Left forelimb (tissue), 1 donor: ENCODE measurements at regions not wholly inside any gene's neighbourhood (a gene's known extent, or its start where the extent isn't known, plus 50 kb on each side); places are given as distances from the start of the nearest gene placed in this dataset.

Experiments
- DNase-seq: peaks from one replicate; pipeline ENCODE4 v3.0.0-alpha.2; 2018; ENCODE audit warnings: low spot score

DNA sequence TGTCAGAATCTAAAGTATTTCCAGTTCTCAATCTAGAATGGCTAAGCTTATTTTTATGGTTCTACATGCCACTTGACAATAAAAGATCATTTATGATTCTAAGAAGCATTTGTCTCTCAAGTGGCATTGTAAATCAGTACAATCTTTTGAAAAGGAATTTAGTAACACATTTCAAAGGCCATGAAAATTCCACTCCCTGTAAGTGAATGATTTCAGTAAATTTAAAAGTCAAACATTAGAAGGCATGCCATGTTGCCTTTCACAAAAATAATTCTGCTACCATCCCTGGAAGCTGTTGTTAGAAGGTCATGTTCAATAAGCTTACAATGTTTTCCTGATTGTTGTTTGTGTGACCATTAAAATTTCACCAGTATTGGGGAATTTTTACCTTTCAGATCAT lies 142.9 kb downstream of the RPIA start:
- DNase-seq: no peak

DNA sequence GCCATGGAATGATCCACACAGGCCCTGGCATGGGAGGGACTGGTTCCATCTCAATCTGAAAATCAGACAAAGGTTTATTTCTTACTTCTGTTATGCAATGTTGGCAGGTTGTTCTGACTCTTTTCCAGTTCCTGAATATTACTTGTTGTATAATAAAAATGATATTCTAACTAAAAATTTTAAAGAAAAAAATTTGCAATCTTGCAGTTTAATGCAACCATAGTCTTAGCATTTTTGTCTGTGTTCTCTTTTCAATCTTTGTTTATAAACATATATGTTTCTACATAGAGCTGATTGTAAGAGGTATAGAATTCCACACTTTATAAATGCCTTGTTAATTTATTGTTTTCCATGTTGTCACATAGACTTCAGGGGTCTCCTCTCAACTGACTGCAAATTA lies 143.4 kb downstream of the RPIA start:
- no peak for DNase-seq

DNA sequence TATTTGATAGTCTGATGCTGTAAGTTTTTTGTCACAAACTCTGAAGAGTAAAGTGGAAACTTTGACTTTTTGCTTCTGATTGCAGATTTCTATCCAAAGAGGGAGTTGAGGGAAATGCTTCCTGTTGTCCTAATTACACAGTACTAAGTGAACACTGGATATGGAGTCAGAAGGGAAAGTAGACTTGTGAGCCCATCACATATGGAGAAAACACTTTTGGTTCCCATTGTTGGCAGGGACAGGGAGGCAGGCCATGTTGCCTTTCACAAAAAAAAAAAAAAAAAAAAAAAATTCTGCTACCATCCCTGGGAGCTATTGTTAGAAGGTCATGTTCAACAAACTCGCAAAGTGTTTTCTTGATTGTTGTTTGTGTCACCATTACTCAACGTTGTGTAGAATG lies 144.3 kb downstream of the RPIA start:
- DNase-seq: no peak

DNA sequence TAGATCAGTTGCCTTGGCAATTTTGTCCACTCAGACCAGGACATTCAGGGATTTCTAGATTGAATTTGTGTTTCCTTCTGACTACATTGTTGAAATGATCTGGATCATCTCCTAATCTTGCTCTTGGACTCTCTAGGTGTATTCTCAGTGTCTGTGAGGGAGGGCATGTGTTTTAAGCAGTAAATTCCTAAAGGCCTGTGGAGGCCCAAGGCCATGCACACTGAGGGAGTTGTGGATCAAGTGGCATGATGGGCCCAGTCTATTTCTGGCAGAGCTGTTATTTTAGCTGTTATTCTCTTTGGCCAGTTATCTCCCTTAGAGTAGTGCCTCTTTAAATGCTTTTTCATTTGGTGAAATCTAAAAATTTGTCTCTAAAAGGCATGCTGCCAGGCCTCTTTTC lies 144.9 kb downstream of the RPIA start:
- DNase-seq: no peak

DNA sequence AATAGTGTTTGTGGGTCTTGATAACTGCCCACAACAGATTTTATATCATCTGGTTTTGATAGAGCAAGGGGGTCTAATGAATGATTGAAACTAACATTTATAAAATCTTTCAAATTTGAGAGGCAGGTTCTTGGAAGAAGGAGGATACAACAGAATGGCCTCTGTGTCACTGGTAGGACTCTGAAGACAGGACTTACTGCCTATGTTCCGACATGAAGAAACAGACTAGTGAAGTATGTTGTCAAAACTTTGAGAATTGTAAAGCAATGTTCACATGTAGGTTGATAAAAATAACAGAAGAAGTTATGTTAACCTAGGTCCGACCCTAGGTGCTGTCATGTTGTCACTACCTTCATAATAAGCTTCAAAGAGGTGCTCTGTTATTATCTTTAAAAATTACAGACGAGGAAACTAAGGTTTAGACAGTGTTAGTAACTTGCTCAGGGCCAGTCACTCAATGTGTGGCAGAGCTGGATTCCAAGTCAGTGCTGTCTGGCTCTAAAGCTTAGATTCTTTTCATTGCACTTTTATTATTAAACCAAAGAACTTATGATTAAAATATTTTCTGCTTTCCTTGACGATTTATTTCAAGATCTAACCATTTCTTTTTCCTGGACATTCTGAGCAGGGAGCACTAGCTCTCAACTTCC lies 146.2 kb downstream of the RPIA start:
- no peak for DNase-seq

DNA sequence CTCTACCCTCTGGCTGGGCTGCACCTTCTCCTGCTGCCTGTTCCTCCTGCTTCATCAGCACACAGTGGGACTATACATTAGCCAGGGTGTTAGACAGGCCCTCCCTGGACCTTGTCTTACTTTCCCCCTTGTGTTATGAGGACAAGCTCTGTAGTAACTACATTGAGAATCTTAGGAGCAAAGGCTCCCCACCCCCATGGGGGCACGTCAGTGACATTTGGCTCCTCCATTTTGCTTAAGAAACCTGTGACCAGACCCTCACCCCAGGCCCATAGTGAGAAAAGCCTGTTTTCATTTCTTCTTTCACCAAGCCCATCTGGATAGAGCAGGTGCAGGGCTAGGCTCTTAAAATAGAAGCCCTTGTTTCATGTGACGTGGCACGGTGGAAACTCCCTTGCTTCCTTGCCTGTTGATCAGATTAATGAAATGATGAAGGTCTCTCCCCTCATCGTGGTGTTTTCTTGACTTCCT lies 146.7 kb downstream of the RPIA start:
- no peak for DNase-seq

DNA sequence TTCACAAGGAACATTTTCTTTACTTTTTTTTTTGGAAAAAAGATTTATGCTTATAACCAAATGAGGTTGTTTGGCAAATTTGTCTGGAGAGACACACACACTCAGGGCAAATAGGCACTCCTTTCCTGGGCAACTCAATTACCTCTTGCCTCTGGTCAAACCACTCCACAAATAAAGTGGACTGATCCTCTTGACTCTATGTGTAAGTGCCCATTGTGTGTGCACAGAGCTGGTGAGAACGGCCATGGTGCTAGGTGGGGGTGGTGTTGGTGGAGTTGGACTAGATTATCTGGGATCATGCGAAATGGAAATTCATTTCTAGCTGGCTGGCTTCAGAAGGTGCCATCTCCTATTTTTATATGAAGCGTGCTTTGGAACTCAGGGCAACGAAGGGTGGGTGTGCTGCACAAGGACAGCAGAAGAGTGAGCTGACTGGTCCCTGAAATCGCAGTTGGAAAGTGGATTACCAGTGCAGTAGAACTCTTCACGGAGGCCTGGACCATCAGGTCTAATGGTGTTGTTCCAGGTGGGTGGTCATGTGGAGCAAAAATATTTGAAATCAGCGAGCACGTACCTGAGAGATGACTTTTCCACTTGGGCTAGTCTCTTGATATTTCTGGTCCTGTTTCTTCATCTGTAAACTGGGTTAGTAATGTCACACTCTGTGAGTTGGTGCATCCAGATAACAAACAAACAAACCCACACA lies 149.9 kb downstream of the RPIA start:
- DNase-seq: no peak

DNA sequence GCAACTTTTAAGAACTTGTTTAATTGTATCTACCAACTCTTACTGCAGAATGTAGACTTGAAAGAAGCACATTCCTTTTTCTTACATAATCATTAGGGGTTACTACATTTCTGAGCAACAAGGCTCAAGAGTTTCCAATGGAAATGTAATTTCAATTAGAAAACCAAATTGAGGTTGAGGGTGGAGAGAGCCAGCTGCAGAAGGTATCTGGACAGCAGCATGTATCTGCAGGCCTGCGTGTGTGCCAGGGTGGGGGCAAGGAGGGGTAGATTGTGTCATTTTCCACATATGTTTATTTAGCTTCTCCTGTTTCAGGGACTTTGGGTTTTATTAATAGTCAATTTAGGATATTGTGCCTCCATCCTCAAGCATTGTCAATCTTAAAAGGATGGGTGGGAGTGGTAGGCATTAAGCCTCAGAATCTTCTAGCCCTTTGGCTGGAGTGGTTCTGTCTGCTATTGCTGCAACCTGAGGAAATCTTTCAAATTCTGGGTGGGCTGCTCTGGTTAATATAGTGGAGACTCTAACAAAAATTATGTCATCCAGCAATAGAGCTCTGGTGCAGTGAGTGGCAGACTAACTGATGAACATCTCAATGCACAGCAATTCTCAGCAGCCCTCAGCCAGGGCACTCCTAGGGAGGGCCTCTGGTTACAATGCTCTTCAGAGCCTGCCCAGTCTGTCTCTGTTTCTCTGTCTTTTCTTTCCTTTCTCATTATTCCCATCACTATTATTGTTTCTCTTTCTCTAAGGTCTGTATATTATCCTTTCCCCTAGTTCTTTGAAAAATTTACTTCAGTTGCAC lies 151.4 kb downstream of the RPIA start:
- no peak for DNase-seq

DNA sequence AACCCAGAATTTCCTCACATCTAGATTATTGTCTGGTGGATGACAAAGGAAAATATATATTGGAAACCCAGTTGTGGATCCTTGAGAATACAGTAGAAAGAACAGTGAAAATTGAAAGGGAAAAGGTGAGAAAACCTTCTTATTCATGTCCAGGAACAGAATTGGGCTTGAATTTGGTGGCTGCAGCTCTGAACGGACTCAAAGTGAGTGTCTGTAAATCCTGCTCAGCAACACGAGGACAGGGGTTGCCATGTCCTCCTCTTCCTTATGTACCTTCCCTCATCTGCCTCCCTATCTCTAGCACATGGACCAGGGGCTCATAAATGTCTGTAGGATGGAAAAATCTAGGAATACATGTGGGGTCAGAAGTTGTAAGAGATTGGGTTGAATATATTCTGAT lies 152.2 kb downstream of the RPIA start:
- no peak for DNase-seq

DNA sequence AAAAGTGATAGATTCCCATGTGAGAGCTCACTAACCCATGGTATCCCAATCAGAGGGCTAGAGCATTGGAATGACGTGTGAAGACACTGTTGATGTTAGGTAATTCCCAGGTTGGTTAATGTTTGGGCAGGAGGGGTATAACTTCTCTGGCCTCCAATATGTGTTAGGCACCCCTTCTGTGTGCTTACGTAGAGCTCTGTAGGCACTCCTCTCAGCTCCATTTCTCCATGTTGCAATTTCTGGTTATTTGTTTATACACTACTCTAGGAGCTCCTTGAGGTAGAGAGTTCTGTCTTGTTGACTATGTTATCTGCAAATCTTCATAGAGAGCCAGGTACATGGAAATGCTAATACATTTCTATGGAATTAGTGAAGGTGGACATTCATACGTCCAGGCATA lies 153.5 kb downstream of the RPIA start:
- no peak for DNase-seq

DNA sequence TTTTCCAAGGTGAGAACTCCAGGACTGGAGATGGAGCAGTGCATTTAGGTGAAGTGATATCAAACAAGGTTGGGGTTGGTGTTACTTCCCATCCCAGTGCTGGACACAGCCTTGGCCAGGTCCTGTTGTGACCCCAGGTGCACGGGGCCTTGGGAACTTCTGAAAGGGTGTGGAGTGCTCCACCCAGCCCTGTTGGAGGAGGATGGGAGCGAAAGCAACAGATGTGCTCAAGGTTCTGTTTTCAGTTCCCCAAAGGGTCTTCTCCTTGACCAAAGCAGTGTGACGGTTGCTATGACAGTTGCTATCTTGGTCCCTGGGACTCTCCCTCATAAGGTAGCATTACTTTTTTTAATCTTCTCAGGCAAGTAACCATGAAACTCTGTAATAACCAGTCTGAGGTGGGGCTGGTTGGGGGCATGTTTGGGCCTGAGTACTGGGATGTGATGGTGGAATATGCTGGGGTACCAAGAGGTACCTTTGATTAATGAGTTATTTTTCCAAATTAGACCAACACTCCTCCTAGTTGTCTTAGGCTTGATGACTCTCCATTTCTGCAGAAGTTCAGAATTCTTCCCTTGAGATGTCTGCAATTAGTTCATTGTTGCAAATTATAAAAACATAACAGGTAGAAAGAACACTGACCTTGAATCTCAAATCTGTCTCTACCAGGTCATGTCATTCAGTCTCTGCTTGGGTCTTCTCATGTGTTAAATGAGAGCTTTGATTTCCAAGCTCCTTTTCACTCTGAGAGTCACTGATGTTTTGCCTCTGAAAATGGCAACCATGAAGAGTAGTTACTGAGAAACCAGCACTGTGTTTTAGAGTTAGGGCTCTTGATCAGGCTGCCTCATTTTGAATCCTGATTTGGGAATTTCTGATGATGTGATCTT lies 154.5 kb downstream of the RPIA start:
- no peak for DNase-seq

DNA sequence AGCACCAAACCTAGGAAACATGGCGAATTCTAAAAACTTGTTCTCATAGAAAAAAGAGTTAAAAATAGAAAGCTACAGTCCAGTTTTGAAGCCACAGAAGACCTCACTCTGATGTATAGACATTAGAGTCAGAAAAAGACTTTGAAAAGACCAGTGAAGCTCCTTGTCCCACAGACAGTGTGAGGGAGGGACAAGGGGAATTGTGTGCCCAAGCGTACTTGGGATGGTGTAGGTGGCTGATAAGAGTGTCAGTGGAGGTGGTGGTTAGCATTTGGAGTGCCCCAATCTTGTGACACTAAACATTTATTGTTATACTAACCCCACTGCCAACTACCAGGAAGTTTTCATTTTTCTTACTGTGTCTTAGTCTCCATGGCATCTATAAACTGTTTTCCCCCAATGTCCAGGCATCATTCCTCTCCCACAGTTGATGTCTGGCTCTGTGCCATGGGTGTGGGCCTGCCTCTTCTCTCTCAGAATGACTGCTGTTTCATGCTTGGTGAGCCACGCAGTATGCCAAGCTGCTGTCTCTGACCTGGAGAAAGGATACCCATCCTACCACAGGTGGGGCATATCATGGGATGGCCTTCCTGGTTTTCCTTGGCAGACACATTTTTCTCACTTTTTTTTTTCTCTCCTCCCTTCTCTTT lies 161.4 kb downstream of the RPIA start:
- DNase-seq: no peak

DNA sequence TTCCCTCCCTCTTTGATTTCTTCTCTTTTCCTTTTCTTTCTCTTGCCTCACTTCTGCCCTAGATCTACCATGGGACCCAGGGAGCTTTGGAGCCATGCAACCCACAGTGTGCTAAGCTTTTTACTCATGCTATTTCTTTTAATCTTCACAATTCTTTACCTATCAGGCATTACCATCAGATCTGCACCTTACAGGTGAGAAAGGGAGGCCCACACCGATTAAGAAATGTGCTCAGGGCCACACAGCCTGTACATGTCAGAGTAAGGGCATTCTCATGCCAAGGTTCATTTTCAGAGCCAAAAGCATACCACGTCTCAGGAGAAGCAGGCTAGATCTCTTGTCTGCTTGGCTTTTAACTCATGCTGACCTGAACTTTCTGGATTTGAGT lies 161.9 kb downstream of the RPIA start:
- no peak for DNase-seq

DNA sequence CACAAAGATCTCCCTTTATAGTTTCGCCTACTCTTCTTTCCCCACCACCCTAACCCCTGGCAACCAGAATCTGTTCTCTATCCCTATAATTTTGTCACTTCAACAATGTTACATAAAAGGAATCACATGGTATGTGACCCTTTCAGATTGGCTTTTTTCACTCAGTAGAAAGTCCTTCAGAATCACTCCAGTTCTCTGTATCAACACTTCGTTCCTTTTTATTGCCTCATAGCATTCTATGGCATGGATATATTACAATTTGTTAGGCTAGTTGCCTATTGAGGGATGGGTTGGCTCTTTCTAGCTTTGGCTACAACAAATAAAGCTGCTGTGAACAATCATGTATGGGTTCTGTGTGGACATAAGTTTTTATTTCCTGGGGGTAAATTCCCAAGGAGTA lies 163.1 kb downstream of the RPIA start:
- DNase-seq: no peak

DNA sequence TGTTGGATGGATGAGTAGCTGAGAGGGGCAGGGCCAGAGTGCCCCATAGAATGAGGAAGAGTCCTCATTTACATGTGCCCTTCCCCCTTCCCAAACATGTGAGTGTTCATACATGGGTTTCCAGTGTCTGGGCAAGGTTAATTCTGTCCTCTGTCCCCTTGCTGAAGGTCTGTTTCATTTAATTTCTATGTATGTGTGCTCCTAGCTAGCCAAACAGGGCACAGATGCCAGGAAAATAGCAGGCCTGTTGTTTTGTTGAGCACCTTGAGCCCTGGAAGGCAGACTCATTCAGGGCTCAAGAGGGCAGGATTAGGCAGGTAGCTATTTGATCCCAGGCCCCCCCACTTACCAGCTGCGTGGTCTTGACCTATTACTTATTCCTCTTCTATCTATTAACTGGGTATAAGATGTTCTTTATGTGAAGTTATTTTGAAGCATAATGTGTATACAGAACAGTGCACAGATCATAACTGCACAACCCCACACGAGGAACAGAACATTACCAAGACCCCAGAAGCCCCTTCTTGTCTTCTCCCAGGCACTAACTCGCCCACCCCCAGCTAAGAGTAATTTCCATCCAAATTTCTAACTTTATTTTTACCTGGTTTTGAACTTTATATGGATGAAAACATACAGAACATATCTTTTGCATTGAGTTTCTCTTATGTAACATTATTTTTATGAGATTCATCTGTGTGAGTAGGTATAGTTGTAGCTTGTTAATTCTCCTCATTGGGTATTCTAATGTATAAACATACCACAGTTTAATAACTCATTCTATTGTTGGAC lies 164.3 kb downstream of the RPIA start:
- DNase-seq: no peak

DNA sequence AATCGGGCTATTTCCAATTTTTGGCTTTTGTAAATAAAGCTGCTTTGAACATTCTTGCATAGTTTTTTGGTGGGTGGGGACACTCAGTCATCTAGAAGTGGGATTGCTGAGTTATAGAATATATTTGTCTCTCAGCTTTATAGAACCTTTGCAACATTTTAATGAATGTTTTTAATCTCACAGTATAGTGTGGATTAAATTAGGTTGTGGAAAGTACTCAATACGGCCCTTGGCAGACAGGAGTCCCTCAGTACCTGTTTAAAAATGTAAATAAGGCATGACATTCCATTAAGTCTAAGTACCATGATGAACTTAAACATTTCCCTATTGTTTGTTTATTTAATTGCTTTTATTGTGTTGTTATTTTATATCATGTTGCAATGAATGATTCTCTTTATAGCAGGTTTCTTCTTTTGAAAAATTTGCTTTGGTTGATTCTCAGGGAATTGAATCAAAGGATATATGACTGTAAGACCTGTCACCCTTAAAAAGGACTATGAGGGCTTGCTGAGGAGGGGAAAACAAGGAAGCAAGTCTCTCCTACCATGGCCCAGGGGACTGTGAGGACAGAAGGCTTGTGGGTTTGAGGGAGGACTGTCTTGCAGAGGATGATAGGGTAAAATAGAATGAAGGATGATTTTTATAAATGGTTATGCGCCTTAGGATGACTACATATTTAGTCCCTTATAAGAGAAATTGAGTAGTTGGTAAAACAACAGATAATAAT lies 165.1 kb downstream of the RPIA start:
- no peak for DNase-seq

DNA sequence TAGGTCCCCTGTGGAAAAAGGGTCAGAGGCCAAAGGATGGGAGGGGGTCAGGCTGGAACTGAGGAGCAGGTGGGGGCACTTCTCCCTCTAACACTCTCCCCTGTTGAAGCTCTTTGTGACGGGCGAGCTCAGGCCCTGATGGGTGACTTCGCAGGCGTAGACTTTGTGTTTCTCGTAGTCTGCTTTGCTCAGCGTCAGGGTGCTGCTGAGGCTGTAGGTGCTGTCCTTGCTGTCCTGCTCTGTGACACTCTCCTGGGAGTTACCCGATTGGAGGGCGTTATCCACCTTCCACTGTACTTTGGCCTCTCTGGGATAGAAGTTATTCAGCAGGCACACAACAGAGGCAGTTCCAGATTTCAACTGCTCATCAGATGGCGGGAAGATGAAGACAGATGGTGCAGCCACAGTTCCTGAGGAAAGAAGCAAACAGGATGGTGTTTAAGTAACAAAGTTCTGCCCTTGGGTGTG lies 165.8 kb downstream of the RPIA start:
- no peak for DNase-seq

DNA sequence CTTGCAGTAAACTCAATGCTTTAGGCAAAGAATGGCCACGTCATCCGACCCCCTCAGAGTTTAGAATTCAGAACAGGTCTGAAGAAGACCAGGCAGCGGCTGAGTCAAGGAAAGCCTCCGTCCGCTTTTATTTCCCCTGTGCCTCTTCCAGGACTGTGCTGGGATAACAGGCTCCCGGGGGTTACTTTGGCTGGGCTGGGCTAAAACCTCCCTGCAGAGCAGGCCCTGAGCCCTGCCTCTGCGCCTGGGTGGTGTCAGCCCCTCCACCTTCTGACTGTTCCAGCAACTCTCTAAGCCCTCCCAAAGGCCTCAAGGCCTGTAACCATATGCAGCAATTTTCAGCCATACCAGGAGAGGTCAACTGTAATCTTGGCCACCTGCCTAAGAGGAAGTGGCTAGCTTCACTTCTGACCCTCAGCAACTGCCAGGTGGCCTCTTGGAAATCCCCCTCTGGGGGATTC lies 166.5 kb downstream of the RPIA start:
- DNase-seq: no peak

DNA sequence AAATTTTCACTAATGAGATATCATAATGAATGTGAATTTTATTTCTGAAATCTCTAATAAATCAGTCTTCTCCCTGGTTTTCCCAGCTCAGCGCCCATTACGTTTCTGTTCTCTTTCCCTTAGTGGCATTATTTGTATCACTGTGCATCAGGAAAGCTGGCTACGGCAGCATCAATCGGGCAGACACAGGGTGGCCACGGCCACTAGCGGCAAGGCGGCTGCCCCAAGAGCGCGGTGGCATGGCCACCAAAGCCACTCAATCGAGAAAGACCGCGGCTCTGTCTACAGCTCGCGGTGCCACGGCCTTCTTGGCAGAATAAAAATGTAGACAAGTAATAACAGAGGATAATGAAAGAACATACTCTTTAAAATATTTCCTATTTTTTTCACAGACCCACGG lies 168.0 kb downstream of the RPIA start:
- DNase-seq: no peak
